ENCODE measurements at regions not wholly inside any gene's neighbourhood (a gene's known extent, or its start where the extent isn't known, plus 50 kb on each side); places are given as distances from the start of the nearest gene placed in this dataset.

DNA sequence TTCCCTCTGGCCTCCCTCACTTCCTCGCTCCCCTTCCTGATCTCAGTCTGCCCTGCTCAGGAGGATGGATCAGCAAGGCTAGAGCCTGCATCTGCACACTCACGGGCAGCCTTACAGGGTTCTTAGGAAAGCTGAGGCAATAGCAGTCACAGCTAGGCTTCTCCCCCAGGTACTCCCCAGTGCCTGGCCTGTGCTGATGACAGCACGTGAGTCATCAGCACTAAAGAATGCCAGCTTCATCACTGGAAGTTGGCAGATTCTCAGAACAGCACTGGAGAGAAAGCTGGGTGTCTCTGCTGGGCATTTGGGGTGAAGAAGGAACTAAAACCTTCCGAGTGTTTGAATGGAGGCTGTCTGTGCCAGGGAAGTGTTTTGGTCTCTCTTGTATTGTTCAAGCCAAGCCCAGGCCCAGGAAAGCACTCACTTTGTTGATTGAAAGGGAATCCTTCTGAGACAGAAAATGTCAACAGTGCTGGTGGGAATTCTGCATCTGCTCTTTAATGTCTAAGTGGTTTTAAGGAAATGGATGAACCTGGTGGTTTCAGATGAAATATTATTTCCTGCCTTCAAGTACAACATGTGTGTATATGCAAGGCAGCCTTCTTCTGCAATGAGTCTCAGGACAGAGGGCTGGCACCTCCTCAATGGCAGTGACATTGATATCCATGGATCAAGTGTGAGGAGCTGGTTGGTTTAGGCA is 73.0 kb upstream of the SCOC start:
- TF ChIP-seq SNAI2 (CRISPR knock-in tag; IDR thresholded peaks at IDR 0.05) (no peak), TOX (CRISPR knock-in tag; IDR thresholded peaks at IDR 0.05; ENCODE audit: borderline replicate concordance) (no peak), TSHZ2 (CRISPR knock-in tag; IDR thresholded peaks at IDR 0.05) (no peak), POU6F1 (CRISPR knock-in tag; IDR thresholded peaks at IDR 0.05; ENCODE audit: borderline replicate concordance, low read depth) (no peak), GLIS3 (CRISPR knock-in tag; IDR thresholded peaks at IDR 0.05) (no peak)
- TF ChIP-seq, protein P1, sequence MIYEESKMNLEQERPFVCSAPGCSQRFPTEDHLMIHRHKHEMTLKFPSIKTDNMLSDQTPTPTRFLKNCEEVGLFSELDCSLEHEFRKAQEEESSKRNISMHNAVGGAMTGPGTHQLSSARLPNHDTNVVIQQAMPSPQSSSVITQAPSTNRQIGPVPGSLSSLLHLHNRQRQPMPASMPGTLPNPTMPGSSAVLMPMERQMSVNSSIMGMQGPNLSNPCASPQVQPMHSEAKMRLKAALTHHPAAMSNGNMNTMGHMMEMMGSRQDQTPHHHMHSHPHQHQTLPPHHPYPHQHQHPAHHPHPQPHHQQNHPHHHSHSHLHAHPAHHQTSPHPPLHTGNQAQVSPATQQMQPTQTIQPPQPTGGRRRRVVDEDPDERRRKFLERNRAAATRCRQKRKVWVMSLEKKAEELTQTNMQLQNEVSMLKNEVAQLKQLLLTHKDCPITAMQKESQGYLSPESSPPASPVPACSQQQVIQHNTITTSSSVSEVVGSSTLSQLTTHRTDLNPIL (CRISPR knock-in tag; IDR thresholded peaks at IDR 0.05; ENCODE audit: low read depth), result no peak
- TF ChIP-seq, protein P2, sequence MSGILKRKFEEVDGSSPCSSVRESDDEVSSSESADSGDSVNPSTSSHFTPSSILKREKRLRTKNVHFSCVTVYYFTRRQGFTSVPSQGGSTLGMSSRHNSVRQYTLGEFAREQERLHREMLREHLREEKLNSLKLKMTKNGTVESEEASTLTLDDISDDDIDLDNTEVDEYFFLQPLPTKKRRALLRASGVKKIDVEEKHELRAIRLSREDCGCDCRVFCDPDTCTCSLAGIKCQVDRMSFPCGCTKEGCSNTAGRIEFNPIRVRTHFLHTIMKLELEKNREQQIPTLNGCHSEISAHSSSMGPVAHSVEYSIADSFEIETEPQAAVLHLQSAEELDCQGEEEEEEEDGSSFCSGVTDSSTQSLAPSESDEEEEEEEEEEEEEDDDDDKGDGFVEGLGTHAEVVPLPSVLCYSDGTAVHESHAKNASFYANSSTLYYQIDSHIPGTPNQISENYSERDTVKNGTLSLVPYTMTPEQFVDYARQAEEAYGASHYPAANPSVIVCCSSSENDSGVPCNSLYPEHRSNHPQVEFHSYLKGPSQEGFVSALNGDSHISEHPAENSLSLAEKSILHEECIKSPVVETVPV (CRISPR knock-in tag; IDR thresholded peaks at IDR 0.05), result no peak
- peak; percentile 84 for ATAC-seq

GRCh38 chr4:140298001-140298400 is 75.4 kb upstream of the SCOC start:
- TF ChIP-seq BACH2 (CRISPR knock-in tag; IDR thresholded peaks at IDR 0.05; ENCODE audit: borderline replicate concordance), result no peak
- ATAC-seq, result no peak

- peak; percentile 38 for ATAC-seq
- peak; percentile 31; the same call in 1 of the 2 replicates for TF ChIP-seq ISL1 (CRISPR knock-in tag; IDR thresholded peaks at IDR 0.05)
- no peak for TF ChIP-seq ZNF565 (CRISPR knock-in tag; conservative IDR thresholded peaks at IDR 0.05; ENCODE audit: low read depth)
Measured at GRCh38 chr4:140297221-140297570, 76.2 kb upstream of the SCOC start.

- peak; percentile 68 for ATAC-seq
- TF ChIP-seq ZFP30 (CRISPR knock-in tag; IDR thresholded peaks at IDR 0.05) (no peak), PPARA (CRISPR knock-in tag; IDR thresholded peaks at IDR 0.05; ENCODE audit: borderline replicate concordance) (no peak), POU6F1 (CRISPR knock-in tag; IDR thresholded peaks at IDR 0.05; ENCODE audit: borderline replicate concordance, low read depth) (no peak), CSDC2 (CRISPR knock-in tag; IDR thresholded peaks at IDR 0.05) (no peak), ZNF70 (CRISPR knock-in tag; IDR thresholded peaks at IDR 0.05) (no peak), TSHZ2 (CRISPR knock-in tag; IDR thresholded peaks at IDR 0.05) (no peak), ZNF565 (CRISPR knock-in tag; conservative IDR thresholded peaks at IDR 0.05; ENCODE audit: low read depth) (no peak), RARB (CRISPR knock-in tag; IDR thresholded peaks at IDR 0.05) (no peak), ISL1 (CRISPR knock-in tag; IDR thresholded peaks at IDR 0.05) (no peak), ZC3H10 (CRISPR knock-in tag; IDR thresholded peaks at IDR 0.05) (no peak), ZFP3 (CRISPR knock-in tag; IDR thresholded peaks at IDR 0.05) (no peak), GLIS3 (CRISPR knock-in tag; IDR thresholded peaks at IDR 0.05) (no peak)
Measured at GRCh38 chr4:140296335-140297220, 76.9 kb upstream of the SCOC start.
